HEK293T (cell line): ENCODE measurements at regions not wholly inside any gene's neighbourhood (a gene's known extent, or its start where the extent isn't known, plus 50 kb on each side); places are given as distances from the start of the nearest gene placed in this dataset.

Experiments used
- CTBP1 ChIP-seq: fragments of 450-650 bp; IDR thresholded peaks from 2 replicates; pipeline ENCODE4 v1.6.1; 2016; ENCODE audit warnings: borderline replicate concordance
- HDGF ChIP-seq: fragments of 450-650 bp; IDR thresholded peaks from 2 replicates; pipeline ENCODE4 v1.6.1; 2017; ENCODE audit warnings: antibody characterized with exemption, borderline replicate concordance
- TARDBP ChIP-seq: fragments of 450-650 bp; IDR thresholded peaks from 2 replicates; pipeline ENCODE4 v1.6.1; 2016

DNA sequence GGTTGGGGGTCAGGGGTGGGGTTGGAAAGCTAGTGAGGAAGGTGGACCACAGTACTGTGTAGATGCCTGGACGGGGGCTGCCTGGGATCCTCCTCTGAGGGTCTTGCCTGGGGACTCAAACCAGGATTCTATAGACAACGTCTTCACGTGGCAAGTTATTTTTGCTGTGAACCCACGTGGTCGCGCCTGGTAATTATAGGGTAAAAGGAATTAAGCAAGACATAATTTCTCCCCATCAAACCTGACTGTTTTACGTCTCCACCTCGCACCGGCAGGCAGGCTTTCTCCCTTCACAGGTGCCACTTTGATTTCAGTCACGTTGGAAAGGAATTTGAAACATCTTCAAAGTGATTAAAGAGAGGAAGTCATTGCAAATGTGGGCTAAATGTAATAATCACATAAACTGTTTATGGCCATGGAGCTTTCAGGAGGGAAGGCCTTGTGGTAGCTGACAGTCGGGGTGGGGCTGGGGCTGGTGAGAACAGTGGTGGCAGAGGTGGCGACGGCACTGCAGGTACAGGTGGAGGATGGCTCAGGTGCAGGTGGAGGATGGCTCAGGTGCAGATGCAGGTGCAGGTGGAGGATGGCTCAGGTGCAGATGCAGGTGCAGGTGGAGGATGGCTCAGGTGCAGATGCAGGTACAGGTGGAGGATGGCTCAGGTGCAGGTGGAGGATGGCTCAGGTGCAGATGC is 197.1 kb upstream of the NLRP1 start:
- no peak for TF ChIP-seq HDGF
- TF ChIP-seq TARDBP, result no peak
- no peak for TF ChIP-seq CTBP1
